Lung (tissue), 11 donors: ENCODE measurements at regions not wholly inside any gene's neighbourhood (a gene's known extent, or its start where the extent isn't known, plus 50 kb on each side); places are given as distances from the start of the nearest gene placed in this dataset.

ENCODE experiments used
- ATAC-seq: fragments of 200-7000 bp; cut with Tn5 transposase; one replicate; pipeline ENCODE4 v1.9.1; 2020; ENCODE audit warnings: moderate number of reproducible peaks; ENCODE audit not compliant: insufficient read depth, low FRiP score
- DNase-seq, 3 donors: peaks; one replicate each; pipeline ENCODE4 v3.0.0-alpha.2; 2013 to 2017
- H3K27ac ChIP-seq, 2 donors: one replicate each; pipeline ENCODE4 v1.5.1; 2013; ENCODE audit warnings: mild to moderate bottlenecking in 2 of 2, moderate library complexity in 2 of 2, control low read depth in 1 of 2, inconsistent platforms in 1 of 2, low read depth in 1 of 2, low read length in 1 of 2
- H3K27me3 ChIP-seq, 3 donors: one replicate each; pipeline ENCODE4 v1.5.1; 2013; ENCODE audit warnings: low read length in 2 of 3; ENCODE audit not compliant: control insufficient read depth in 3 of 3, insufficient read depth in 3 of 3
- H3K36me3 ChIP-seq, 4 donors: one replicate each; pipeline ENCODE4 v1.5.1; 2013; ENCODE audit warnings: low read length in 4 of 4, mild to moderate bottlenecking in 1 of 4, moderate library complexity in 1 of 4; ENCODE audit not compliant: control insufficient read depth in 4 of 4, insufficient read depth in 4 of 4
- H3K4me1 ChIP-seq, 5 donors: one replicate each; pipeline ENCODE4 v1.5.1; 2013; ENCODE audit warnings: low read length in 5 of 5, mild to moderate bottlenecking in 2 of 5, moderate library complexity in 1 of 5; ENCODE audit not compliant: control insufficient read depth in 5 of 5, insufficient read depth in 5 of 5
- H3K4me3 ChIP-seq: one replicate; pipeline ENCODE4 v1.5.1; 2013; ENCODE audit warnings: mild to moderate bottlenecking, control low read depth, moderate library complexity
- H3K9ac ChIP-seq, 2 donors: one replicate each; pipeline ENCODE4 v1.5.1; 2013; ENCODE audit warnings: low read length in 2 of 2, control low read depth in 1 of 2; ENCODE audit not compliant: insufficient read depth in 1 of 2
- H3K9me3 ChIP-seq, 4 donors: one replicate each; pipeline ENCODE4 v1.5.1; 2013; ENCODE audit warnings: low read length in 3 of 4, mild to moderate bottlenecking in 1 of 4, moderate library complexity in 1 of 4; ENCODE audit not compliant: control insufficient read depth in 4 of 4, insufficient read depth in 3 of 4
- WGBS, 2 donors: extraction: QIAGEN DNeasy Blood & Tissue Kit; methylation state at CpG; one replicate each; pipeline ENCODE4 v1.1.7; 2013; 5-methylcytosine and 5-hydroxymethylcytosine counted together
- TF ChIP-seq, protein P1 (sequence below): IDR thresholded peaks from 2 replicates; pipeline ENCODE4 v1.5.1; 2012; ENCODE audit warnings: mild to moderate bottlenecking; ENCODE audit errors: control extremely low read depth, extremely low read depth
- donor health status: control.
- donor health status: control.
- donor health status: Bipolar disorder and iron deficiency.
- donor health status: healthy.
- donor health status: DM: yes; HTN: yes; CAD: no.

DNA sequence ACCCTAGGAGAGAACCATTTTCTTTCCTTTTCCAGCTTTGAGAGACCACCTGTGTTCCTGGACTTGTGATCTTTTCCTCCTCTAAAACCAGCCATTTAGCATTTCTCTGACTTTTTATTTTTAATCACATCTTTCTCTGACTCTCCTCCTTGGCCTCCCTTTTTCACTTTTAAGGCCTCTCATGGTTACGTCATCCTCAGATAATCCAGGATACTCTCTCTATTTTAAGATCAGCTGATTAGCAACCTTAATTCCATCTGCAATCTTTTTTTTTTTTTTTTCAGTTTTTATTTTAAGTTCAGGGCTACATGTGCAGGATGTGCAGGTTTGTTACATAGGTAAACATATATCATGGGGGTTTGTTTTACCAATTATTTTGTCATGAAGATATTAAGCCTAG is 54.0 kb downstream of the RFPL4B start:
- DNase-seq, result no peak
- Histone ChIP-seq H3K4me1 (no peaks in the 10 kb centered on the region), H3K36me3 (no peaks in the 10 kb centered on the region), H3K27me3 (no peaks in the 10 kb centered on the region), H3K4me3 (no peak overlapping the region), H3K9ac (no peak overlapping the region), H3K27ac (no peak overlapping the region), H3K9me3 (peaks cover 0 to 7% (median 3%) of the 10 kb centered on the region in 4 donors)
- ATAC-seq, result no peak
- 92 to 97% methylated on average over 1 of the region's 1 CpG for WGBS, 2 donors
- TF ChIP-seq, protein P1, sequence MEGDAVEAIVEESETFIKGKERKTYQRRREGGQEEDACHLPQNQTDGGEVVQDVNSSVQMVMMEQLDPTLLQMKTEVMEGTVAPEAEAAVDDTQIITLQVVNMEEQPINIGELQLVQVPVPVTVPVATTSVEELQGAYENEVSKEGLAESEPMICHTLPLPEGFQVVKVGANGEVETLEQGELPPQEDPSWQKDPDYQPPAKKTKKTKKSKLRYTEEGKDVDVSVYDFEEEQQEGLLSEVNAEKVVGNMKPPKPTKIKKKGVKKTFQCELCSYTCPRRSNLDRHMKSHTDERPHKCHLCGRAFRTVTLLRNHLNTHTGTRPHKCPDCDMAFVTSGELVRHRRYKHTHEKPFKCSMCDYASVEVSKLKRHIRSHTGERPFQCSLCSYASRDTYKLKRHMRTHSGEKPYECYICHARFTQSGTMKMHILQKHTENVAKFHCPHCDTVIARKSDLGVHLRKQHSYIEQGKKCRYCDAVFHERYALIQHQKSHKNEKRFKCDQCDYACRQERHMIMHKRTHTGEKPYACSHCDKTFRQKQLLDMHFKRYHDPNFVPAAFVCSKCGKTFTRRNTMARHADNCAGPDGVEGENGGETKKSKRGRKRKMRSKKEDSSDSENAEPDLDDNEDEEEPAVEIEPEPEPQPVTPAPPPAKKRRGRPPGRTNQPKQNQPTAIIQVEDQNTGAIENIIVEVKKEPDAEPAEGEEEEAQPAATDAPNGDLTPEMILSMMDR, result no peak

DNA sequence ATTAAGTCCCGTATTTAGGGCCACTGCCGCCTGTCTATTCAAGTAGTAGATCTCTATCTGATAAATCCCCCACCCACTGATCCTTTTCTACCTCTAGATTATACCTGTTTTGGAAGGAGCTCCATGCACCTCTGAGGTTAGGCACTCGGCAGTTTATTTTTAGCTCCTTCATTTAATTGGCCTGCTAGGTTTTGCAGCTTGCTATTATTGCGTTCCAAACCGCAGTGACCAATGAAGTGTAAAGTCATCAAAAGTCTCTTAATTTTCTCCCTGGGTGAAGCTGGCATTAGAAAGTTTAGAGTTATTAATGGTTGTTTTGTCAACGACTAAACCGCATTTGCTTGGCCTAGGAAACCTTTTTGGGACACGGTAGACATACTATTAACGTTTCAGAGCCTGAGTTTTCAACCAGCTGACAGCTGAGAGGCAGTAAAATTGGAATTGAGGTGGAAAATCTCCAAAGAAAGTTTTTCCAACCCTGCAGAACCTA is 60.0 kb downstream of the RFPL4B start:
- no peak for ATAC-seq
- whole genome bisulfite sequencing, 2 donors, result 85 to 90% methylated on average over 9 of the region's 9 CpGs
- DNase-seq, result peak in 1 of 3 donors; percentile 12
- H3K27me3 ChIP-seq, result no peaks in the 10 kb centered on the region
- TF ChIP-seq, protein P1, result no peak
- no peak overlapping the region for H3K4me3 ChIP-seq
- no peak overlapping the region for H3K9ac ChIP-seq
- peaks cover 0 to 13% (median 0%) of the 10 kb centered on the region in 5 donors for H3K4me1 ChIP-seq
- no peak overlapping the region for H3K27ac ChIP-seq
- no peaks in the 10 kb centered on the region for H3K9me3 ChIP-seq
- no peaks in the 10 kb centered on the region for H3K36me3 ChIP-seq

DNA sequence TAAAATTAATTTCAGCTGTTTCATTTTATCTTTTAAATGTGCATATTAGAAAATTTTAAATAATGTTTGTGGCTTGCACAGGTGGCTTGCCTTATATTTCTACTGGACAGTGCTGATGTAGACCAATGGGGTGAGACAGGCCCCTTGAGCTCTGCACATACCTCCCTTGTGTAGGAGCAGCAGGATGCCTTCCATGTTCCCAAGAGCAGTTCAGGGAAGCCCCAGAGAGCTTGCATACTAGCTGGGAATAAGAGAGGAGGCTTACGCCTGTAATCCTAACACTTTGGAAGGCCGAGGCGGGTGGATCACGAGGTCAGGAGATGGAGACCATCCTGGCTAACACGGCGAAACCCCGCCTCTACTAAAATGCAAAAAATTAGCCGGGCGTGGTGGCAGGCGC is 61.4 kb downstream of the RFPL4B start:
- TF ChIP-seq, protein P1, result no peak
- Histone ChIP-seq H3K36me3 (no peaks in the 10 kb centered on the region), H3K27ac (no peak overlapping the region), H3K9me3 (no peaks in the 10 kb centered on the region), H3K27me3 (no peaks in the 10 kb centered on the region), H3K9ac (no peak overlapping the region), H3K4me1 (peaks cover 0 to 13% (median 0%) of the 10 kb centered on the region in 5 donors), H3K4me3 (no peak overlapping the region)
- no peak for DNase-seq
- ATAC-seq, result no peak
- 90 to 93% methylated on average over 10 of the region's 10 CpGs for WGBS, 2 donors

DNA sequence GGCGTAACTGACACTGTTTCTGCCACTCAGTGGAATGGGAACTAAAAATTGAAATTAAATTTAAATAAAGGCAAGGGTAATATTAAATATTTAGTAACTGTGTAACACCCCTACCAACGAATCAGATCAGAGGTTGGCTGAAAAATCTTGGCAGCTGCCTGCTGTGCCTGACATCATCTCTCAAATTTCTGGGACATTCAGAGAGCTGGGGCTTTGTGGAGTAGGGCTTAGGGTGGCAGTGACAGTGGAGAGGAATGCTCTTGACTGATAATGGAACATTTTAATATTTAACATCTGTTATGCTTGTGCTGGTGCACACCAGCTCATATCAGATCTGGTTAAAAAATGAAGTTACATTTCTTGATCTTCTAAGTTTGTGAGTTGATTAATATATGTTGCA is 62.2 kb downstream of the RFPL4B start:
- H3K36me3 ChIP-seq, result no peaks in the 10 kb centered on the region
- TF ChIP-seq, protein P1, result no peak
- 59 to 84% methylated on average over 2 of the region's 2 CpGs for WGBS, 2 donors

More for the DNA sequence above, 62.2 kb downstream of the RFPL4B start:
- no peaks in the 10 kb centered on the region for H3K9me3 ChIP-seq
- H3K27ac ChIP-seq, result no peak overlapping the region
- peaks cover 0 to 13% (median 0%) of the 10 kb centered on the region in 5 donors for H3K4me1 ChIP-seq
- no peaks in the 10 kb centered on the region for H3K27me3 ChIP-seq
- no peak overlapping the region for H3K9ac ChIP-seq
- no peak overlapping the region for H3K4me3 ChIP-seq
- ATAC-seq (no peak), DNase-seq (peak; percentile 23 to 34 (median 24))
